ENCODE measurements at regions not wholly inside any gene's neighbourhood (a gene's known extent, or its start where the extent isn't known, plus 50 kb on each side); places are given as distances from the start of the nearest gene placed in this dataset.

DNA sequence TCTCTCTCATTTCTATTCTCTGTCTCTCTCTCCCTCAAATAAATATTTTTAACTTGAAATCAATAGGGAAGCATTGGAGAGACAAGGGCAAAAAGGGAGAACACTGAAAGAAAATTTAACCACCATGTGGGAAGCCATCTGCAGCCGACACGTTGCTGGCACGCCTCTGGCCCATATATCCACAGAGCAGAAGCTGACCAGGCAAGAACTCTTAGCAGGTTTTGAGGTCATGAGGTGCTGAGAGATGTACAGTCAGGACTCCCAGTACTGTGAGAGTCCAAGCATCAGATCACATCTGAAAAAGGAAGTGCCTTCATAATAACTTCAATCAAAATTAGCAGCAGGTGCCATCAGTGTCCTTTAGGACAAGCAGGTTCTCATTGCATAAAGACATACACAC, 156.6 kb downstream of the AKAIN1 start:
- no peaks in the 10 kb centered on the region for H3K27me3 ChIP-seq (ENCODE audit: control insufficient read depth, insufficient read depth, low read length)
- no peak for TF ChIP-seq CTCF (IDR thresholded peaks at IDR 0.05; ENCODE audit: insufficient read depth, low read length, severe bottlenecking)
- no peaks in the 10 kb centered on the region for H3K36me3 ChIP-seq (ENCODE audit: control insufficient read depth, insufficient read depth, low read length)
- no peak for FAIRE-seq
- no peak for DNase-seq (ENCODE audit: low read depth)
- H3K4me3 ChIP-seq (ENCODE audit: low read depth, low read length) = no peak overlapping the region

DNA sequence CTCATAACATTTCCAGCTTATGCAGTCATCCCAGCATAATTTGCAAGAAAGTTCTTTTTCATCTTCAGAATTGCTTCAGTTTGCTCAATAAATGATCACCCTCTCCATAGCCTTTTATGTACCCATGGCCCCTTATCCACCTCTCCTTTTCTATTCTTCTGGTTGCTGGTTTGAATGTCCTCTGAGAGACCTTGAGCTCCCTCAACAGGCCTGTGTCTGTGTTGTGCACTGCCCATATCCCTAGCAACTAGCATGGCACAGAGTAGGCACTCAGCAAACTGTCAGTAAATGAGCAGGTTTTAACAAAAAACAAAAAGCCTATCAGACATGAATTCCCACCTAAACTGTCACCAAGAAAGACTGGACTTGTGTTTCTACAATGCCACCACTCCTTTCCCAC, 160.5 kb downstream of the AKAIN1 start:
- H3K27me3 ChIP-seq (ENCODE audit: control insufficient read depth, insufficient read depth, low read length) = no peaks in the 10 kb centered on the region
- H3K36me3 ChIP-seq (ENCODE audit: control insufficient read depth, insufficient read depth, low read length) = no peaks in the 10 kb centered on the region
- no peak for TF ChIP-seq CTCF (IDR thresholded peaks at IDR 0.05; ENCODE audit: insufficient read depth, low read length, severe bottlenecking)
- no peak for DNase-seq (ENCODE audit: low read depth)
- FAIRE-seq = no peak
- no peak overlapping the region for H3K4me3 ChIP-seq (ENCODE audit: low read depth, low read length)

DNA sequence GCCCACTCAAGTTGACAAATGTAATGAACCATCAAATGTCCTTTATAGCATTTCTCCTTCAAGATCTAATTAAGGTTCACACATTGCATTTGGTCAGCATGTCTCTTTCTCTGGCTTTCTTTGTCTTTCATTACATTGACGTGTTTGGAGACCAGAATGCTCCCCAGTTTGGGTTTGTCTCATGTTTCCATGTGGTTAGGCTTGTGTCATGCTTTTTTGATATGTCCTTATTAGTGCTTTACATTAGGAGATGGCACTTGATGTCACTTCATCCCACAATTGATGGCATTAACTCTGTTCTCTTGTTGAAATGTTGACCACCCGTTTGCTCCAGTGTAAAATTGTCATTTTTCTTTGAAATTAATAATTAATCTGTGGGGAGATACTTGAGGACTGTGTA, 165.8 kb downstream of the AKAIN1 start:
- H3K36me3 ChIP-seq (ENCODE audit: control insufficient read depth, insufficient read depth, low read length) = no peaks in the 10 kb centered on the region
- H3K27me3 ChIP-seq (ENCODE audit: control insufficient read depth, insufficient read depth, low read length) = no peaks in the 10 kb centered on the region
- no peak overlapping the region for H3K4me3 ChIP-seq (ENCODE audit: low read depth, low read length)
- FAIRE-seq (no peak), DNase-seq (ENCODE audit: low read depth) (no peak)
- no peak for TF ChIP-seq CTCF (IDR thresholded peaks at IDR 0.05; ENCODE audit: insufficient read depth, low read length, severe bottlenecking)

- no peak for FAIRE-seq
Observed at GRCh38 chr18:5030636-5031035, 166.4 kb downstream of the AKAIN1 start.

GRCh38 chr18:5029592-5029991, 167.5 kb downstream of the AKAIN1 start:
- DNase-seq (ENCODE audit: low read depth) (no peak), FAIRE-seq (no peak)
- Histone ChIP-seq H3K4me3 (ENCODE audit: low read depth, low read length) (no peak overlapping the region), H3K36me3 (ENCODE audit: control insufficient read depth, insufficient read depth, low read length) (no peaks in the 10 kb centered on the region), H3K27me3 (ENCODE audit: control insufficient read depth, insufficient read depth, low read length) (no peaks in the 10 kb centered on the region)
- TF ChIP-seq CTCF (IDR thresholded peaks at IDR 0.05; ENCODE audit: insufficient read depth, low read length, severe bottlenecking) = no peak

More at GRCh38 chr18:5030636-5031035, 166.4 kb downstream of the AKAIN1 start:
- H3K27me3 ChIP-seq (ENCODE audit: control insufficient read depth, insufficient read depth, low read length) = no peaks in the 10 kb centered on the region
- no peak overlapping the region for H3K4me3 ChIP-seq (ENCODE audit: low read depth, low read length)
- no peaks in the 10 kb centered on the region for H3K36me3 ChIP-seq (ENCODE audit: control insufficient read depth, insufficient read depth, low read length)
- no peak for TF ChIP-seq CTCF (IDR thresholded peaks at IDR 0.05; ENCODE audit: insufficient read depth, low read length, severe bottlenecking)
- DNase-seq (ENCODE audit: low read depth) = no peak

DNA sequence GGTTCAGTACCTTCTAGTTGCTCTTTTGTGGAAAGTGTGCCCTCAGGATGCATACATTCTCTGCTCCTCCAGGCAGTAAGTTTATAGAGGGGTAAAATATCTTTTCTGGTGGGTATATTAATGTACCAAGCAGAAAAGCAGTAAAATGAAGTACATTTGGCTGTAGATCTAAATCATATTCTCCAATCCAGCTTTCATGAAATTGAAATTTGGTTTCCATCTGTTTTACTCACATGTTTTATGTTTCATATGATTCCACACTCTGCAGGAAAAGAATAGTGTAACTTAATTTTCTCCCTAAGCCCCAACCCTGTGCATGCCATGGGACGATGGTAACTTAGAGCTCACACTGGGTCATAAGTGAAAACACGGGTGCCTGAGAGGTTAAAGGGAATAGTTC, 172.3 kb downstream of the AKAIN1 start:
- no peak for FAIRE-seq
- Histone ChIP-seq H3K36me3 (ENCODE audit: control insufficient read depth, insufficient read depth, low read length) (no peaks in the 10 kb centered on the region), H3K27me3 (ENCODE audit: control insufficient read depth, insufficient read depth, low read length) (no peaks in the 10 kb centered on the region), H3K4me3 (ENCODE audit: low read depth, low read length) (no peak overlapping the region)
- DNase-seq (ENCODE audit: low read depth) = no peak
- TF ChIP-seq CTCF (IDR thresholded peaks at IDR 0.05; ENCODE audit: insufficient read depth, low read length, severe bottlenecking) = no peak
